GM23248 (cell line): ENCODE measurements at regions not wholly inside any gene's neighbourhood (a gene's known extent, or its start where the extent isn't known, plus 50 kb on each side); places are given as distances from the start of the nearest gene placed in this dataset.
"Not testable (repeated sequence)": the region's sequence is repeated elsewhere in the genome, so short reads cannot be mapped to it uniquely, and the experiment has no call there.

Experiments
- DNase-seq: peaks from one replicate; pipeline ENCODE4 v3.0.0-alpha.2; 2015
- H2AFZ ChIP-seq: fragments of 200-600 bp; sonication (generic); 2 replicates; pipeline ENCODE4 v1.6.1; 2016; ENCODE audit warnings: antibody characterized with exemption
- H3F3A ChIP-seq: fragments of 200-600 bp; sonication (generic); 2 replicates; pipeline ENCODE4 v1.6.1; 2016; ENCODE audit warnings: mild to moderate bottlenecking, antibody characterized with exemption, mixed run types; ENCODE audit not compliant: insufficient read depth
- H3K27ac ChIP-seq: fragments of 200-600 bp; sonication (generic); 2 replicates; pipeline ENCODE4 v1.5.1; 2016; ENCODE audit warnings: mild to moderate bottlenecking
- H3K27me3 ChIP-seq: fragments of 200-600 bp; sonication (generic); replicated peaks from 2 replicates; pipeline ENCODE4 v1.6.1; 2016; ENCODE audit warnings: mild to moderate bottlenecking; ENCODE audit not compliant: insufficient read depth
- H3K36me3 ChIP-seq: fragments of 200-600 bp; sonication (generic); 2 replicates; pipeline ENCODE4 v1.6.1; 2016; ENCODE audit warnings: low read depth, mild to moderate bottlenecking
- H3K4me1 ChIP-seq: fragments of 200-600 bp; sonication (generic); 2 replicates; pipeline ENCODE4 v1.6.1; 2016; ENCODE audit warnings: mild to moderate bottlenecking; ENCODE audit not compliant: insufficient read depth
- H3K4me2 ChIP-seq: fragments of 200-600 bp; sonication (generic); one replicate; pipeline ENCODE4 v1.6.1; 2016; ENCODE audit warnings: mild to moderate bottlenecking; ENCODE audit not compliant: unreplicated experiment
- H3K4me3 ChIP-seq: fragments of 200-600 bp; sonication (generic); 2 replicates; pipeline ENCODE4 v1.5.1; 2016; ENCODE audit warnings: mild to moderate bottlenecking
- H3K79me2 ChIP-seq: fragments of 200-600 bp; sonication (generic); 2 replicates; pipeline ENCODE4 v1.6.1; 2016; ENCODE audit warnings: mild to moderate bottlenecking; ENCODE audit not compliant: insufficient read depth
- H3K9ac ChIP-seq: fragments of 200-600 bp; sonication (generic); 2 replicates; pipeline ENCODE4 v1.6.1; 2016; ENCODE audit warnings: mild to moderate bottlenecking
- H3K9me2 ChIP-seq: fragments of 200-600 bp; sonication (generic); 2 replicates; pipeline ENCODE4 v1.6.1; 2016; ENCODE audit warnings: mixed run types, mild to moderate bottlenecking, moderate library complexity; ENCODE audit not compliant: insufficient read depth
- H3K9me3 ChIP-seq: fragments of 200-600 bp; sonication (generic); one replicate; pipeline ENCODE4 v1.6.1; 2017; ENCODE audit warnings: low read depth
- H4K20me1 ChIP-seq: fragments of 200-600 bp; sonication (generic); 2 replicates; pipeline ENCODE4 v1.6.0; 2016; ENCODE audit not compliant: insufficient read depth
- EZH2 ChIP-seq: fragments of 200-600 bp; sonication (generic); IDR thresholded peaks from 2 replicates; pipeline ENCODE4 v1.6.1; 2018; ENCODE audit warnings: antibody characterized with exemption, mild to moderate bottlenecking; ENCODE audit not compliant: insufficient read depth, poor library complexity, severe bottlenecking
- EZH2phosphoT487 ChIP-seq: fragments of 200-600 bp; sonication (generic); IDR thresholded peaks from 2 replicates; pipeline ENCODE4 v1.6.1; 2018; ENCODE audit warnings: antibody characterized with exemption, moderate library complexity, mild to moderate bottlenecking, low read depth; ENCODE audit not compliant: insufficient read depth
- WGBS, 2 experiments: methylation state at CpG; one replicate each; pipeline ENCODE4 v1.1.6; 2015 to 2017; ENCODE audit warnings: low lambda C conversion rate in 2 of 2, low coverage in 1 of 2; ENCODE audit errors: missing lambda C conversion rate in 2 of 2; 5-methylcytosine and 5-hydroxymethylcytosine counted together
- in situ Hi-C: fragments of 300-500 bp; cut with MboI; formaldehyde crosslinking; loops from 2 replicates; pipeline ENCODE4 v1.15.0; 2020

- TF ChIP-seq EZH2phosphoT487: no peak
- TF ChIP-seq EZH2: no peak
- 6 to 10% methylated on average over 9 of the region's 9 CpGs for WGBS, 2 experiments
- no peaks in the 10 kb centered on the region for H3K36me3 ChIP-seq
- no peaks in the 10 kb centered on the region for H4K20me1 ChIP-seq
- no peak overlapping the region for H3K27ac ChIP-seq
- H3K9ac ChIP-seq: no peak overlapping the region
- H3K79me2 ChIP-seq: no peaks in the 10 kb centered on the region
- H3K9me3 ChIP-seq: no peaks in the 10 kb centered on the region
- in situ Hi-C loops: no loop called here
- H2AFZ ChIP-seq: no peak overlapping the region
- H3K9me2 ChIP-seq: no peaks in the 10 kb centered on the region
- H3K4me3 ChIP-seq: no peak overlapping the region
- H3K4me2 ChIP-seq: no peak overlapping the region
- no peaks in the 10 kb centered on the region for H3K4me1 ChIP-seq
- no peaks in the 10 kb centered on the region for H3F3A ChIP-seq
- DNase-seq: no peak
- H3K27me3 ChIP-seq: no peaks in the 10 kb centered on the region
Observed at GRCh38 chr16:8408855-8409567, 181.3 kb downstream of the TMEM114 start.

GRCh38 chr16:8407351-8407750 lies 183.0 kb downstream of the TMEM114 start:
- no peaks in the 10 kb centered on the region for H3K4me1 ChIP-seq
- no peak overlapping the region for H3K4me2 ChIP-seq
- H3K36me3 ChIP-seq: no peaks in the 10 kb centered on the region
- DNase-seq: no peak
- H3K79me2 ChIP-seq: no peaks in the 10 kb centered on the region
- no peaks in the 10 kb centered on the region for H4K20me1 ChIP-seq
- no peak overlapping the region for H3K4me3 ChIP-seq
- H3K9ac ChIP-seq: no peak overlapping the region
- TF ChIP-seq EZH2 (no peak), EZH2phosphoT487 (no peak)
- no peaks in the 10 kb centered on the region for H3F3A ChIP-seq
- H3K9me3 ChIP-seq: no peaks in the 10 kb centered on the region
- H3K27ac ChIP-seq: no peak overlapping the region
- no peaks in the 10 kb centered on the region for H3K9me2 ChIP-seq
- H3K27me3 ChIP-seq: no peaks in the 10 kb centered on the region
- in situ Hi-C loops: no loop called here
- no peak overlapping the region for H2AFZ ChIP-seq
- WGBS, 2 experiments: 11 to 21% methylated on average over 3 of the region's 3 CpGs

- Histone ChIP-seq H3K4me1 (no peaks in the 10 kb centered on the region), H3K4me2 (no peak overlapping the region), H4K20me1 (no peaks in the 10 kb centered on the region), H3K36me3 (no peaks in the 10 kb centered on the region), H3K27me3 (no peaks in the 10 kb centered on the region), H3F3A (no peaks in the 10 kb centered on the region), H3K79me2 (no peaks in the 10 kb centered on the region), H3K27ac (no peak overlapping the region), H3K4me3 (no peak overlapping the region), H3K9ac (no peak overlapping the region), H3K9me3 (no peaks in the 10 kb centered on the region), H2AFZ (no peak overlapping the region), H3K9me2 (no peaks in the 10 kb centered on the region)
- in situ Hi-C loops: no loop called here
- DNase-seq: no peak
- TF ChIP-seq EZH2phosphoT487 (no peak), EZH2 (no peak)
- 26 to 31% methylated on average over 13 of the region's 13 CpGs for WGBS, 2 experiments
Observed at GRCh38 chr16:8403978-8404749, 186.1 kb downstream of the TMEM114 start.

- in situ Hi-C loops: no loop called here
Observed at GRCh38 chr16:8402981-8403843, 187.1 kb downstream of the TMEM114 start.

GRCh38 chr16:8400683-8401082 lies 189.6 kb downstream of the TMEM114 start:
- H3K27ac ChIP-seq, H3K36me3 ChIP-seq, H3K4me1 ChIP-seq, H3K4me2 ChIP-seq, in situ Hi-C loops, H3K79me2 ChIP-seq, H3F3A ChIP-seq, H3K9me3 ChIP-seq, H2AFZ ChIP-seq, H3K9ac ChIP-seq, H3K27me3 ChIP-seq, H4K20me1 ChIP-seq, H3K4me3 ChIP-seq, H3K9me2 ChIP-seq, DNase-seq: not testable (repeated sequence)
- 9 to 22% methylated on average over 6 of the region's 6 CpGs for WGBS, 2 experiments

More at GRCh38 chr16:8402981-8403843, 187.1 kb downstream of the TMEM114 start:
- Histone ChIP-seq H4K20me1 (no peaks in the 10 kb centered on the region), H3K4me2 (no peak overlapping the region), H2AFZ (no peak overlapping the region), H3K4me3 (no peak overlapping the region), H3K9me3 (no peaks in the 10 kb centered on the region), H3K79me2 (no peaks in the 10 kb centered on the region), H3K27ac (no peak overlapping the region), H3F3A (no peaks in the 10 kb centered on the region), H3K4me1 (no peaks in the 10 kb centered on the region), H3K36me3 (no peaks in the 10 kb centered on the region), H3K9ac (no peak overlapping the region), H3K9me2 (no peaks in the 10 kb centered on the region), H3K27me3 (no peaks in the 10 kb centered on the region)
- DNase-seq: no peak
- no peak for TF ChIP-seq EZH2phosphoT487
- TF ChIP-seq EZH2: no peak
- WGBS, 2 experiments: 20 to 28% methylated on average over 11 of the region's 11 CpGs
